ENCODE measurements at regions not wholly inside any gene's neighbourhood (a gene's known extent, or its start where the extent isn't known, plus 50 kb on each side); places are given as distances from the start of the nearest gene placed in this dataset.

GRCh38 chr9:29965834-29966233 is 2392.6 kb upstream of the C9orf72 start:
- DNase-seq (ENCODE audit: low spot score) = no peak
- no peak for ATAC-seq (ENCODE audit: low FRiP score)
- no peak for TF ChIP-seq CTCF (IDR thresholded peaks at IDR 0.05)

- no peak for ATAC-seq (ENCODE audit: low FRiP score)
- TF ChIP-seq CTCF (IDR thresholded peaks at IDR 0.05) = no peak
- no peak for DNase-seq (ENCODE audit: low spot score)
Measured at GRCh38 chr9:29966247-29966646, 2393.0 kb upstream of the C9orf72 start.

DNA sequence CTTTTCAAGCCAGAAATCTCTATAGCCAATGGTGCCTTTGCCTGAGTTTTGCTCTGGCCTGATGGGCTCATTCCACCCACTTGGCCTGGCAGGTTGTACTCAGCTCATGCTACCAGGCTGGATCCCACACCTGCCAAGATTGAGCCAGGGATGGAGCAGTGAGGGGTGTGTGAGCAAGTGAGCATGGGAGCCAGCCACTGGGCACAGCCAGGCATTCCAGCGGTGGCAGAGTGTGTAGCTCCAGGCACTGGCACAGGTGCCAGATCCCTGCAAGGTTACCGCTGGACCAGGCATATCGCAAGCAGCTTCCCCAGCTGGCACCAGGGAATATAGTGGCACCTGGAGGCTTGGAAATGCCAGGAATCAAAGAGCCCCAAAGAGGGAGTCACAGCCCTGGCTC is 2395.6 kb upstream of the C9orf72 start:
- DNase-seq (ENCODE audit: low spot score) = no peak
- no peak for TF ChIP-seq CTCF (IDR thresholded peaks at IDR 0.05)
- ATAC-seq (ENCODE audit: low FRiP score) = no peak

- TF ChIP-seq CTCF (IDR thresholded peaks at IDR 0.05) = no peak
- ATAC-seq (ENCODE audit: low FRiP score) (no peak), DNase-seq (ENCODE audit: low spot score) (no peak)
Measured at GRCh38 chr9:29969408-29969807, 2396.1 kb upstream of the C9orf72 start.

DNA sequence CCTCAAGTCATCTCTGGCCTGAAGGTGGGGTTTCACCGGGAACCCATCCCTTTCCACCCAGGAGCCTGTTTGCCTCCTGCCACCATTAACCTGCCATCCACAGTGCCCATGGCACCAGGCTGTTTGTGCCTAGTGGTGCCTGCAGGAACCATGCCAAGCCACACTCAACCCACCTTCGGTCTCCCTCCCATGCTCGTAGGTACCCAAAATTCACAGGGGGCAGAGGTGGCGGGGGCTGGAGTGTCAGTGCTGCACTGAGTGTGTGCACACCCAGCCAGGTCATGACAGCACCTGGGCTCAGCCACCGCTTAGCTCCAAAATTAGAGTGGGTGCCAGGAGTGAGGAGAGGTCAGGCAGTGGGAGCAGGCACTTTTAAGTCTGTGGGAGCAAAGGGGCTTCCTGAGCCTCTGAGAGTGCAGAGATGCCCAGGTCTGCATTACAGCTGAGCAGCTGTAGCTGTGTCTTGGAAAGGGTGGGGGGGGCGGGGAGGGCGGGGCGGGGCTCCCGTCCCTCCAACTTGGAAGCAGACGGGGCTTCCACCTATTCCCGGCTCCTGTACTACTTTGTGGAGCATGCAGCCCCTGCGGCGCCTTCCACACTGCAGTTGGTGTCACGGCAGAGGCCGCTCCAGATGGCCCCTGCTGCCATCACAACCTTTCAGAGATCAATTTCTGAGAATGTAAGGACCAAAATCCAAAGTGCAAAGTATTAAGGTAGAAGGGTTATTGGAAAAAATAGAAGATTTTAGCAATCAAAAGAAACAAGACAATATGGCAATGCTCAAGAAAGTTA is 2396.8 kb upstream of the C9orf72 start:
- ATAC-seq (ENCODE audit: low FRiP score) (no peak), DNase-seq (ENCODE audit: low spot score) (no peak)
- TF ChIP-seq CTCF (IDR thresholded peaks at IDR 0.05) = no peak

DNA sequence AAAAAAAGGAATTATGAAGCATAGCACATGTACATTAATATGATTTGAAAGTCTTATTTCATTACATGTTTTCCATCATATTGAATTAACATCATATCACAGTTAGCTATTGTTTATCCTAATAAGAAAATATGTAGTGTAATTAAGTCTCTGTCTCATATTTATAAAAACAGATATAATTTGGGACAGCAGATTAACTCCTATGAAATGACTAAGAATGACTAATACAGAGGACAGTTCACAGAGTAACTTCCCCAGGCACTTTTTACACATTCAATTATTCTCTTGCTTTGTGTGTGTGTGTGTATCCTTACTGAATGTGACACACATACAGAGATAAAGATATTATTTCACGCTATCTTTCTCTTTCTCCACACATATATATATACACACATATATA is 2400.9 kb upstream of the C9orf72 start:
- TF ChIP-seq CTCF (IDR thresholded peaks at IDR 0.05) = no peak
- no peak for DNase-seq (ENCODE audit: low spot score)
- no peak for ATAC-seq (ENCODE audit: low FRiP score)

- ATAC-seq (ENCODE audit: low FRiP score) (no peak), DNase-seq (ENCODE audit: low spot score) (no peak)
- no peak for TF ChIP-seq CTCF (IDR thresholded peaks at IDR 0.05)
Measured at GRCh38 chr9:29976981-29977380, 2403.7 kb upstream of the C9orf72 start.
